Testis (tissue), 2 donors: ENCODE measurements at regions not wholly inside any gene's neighbourhood (a gene's known extent, or its start where the extent isn't known, plus 50 kb on each side); places are given as distances from the start of the nearest gene placed in this dataset.

Experiments
- CTCF ChIP-seq, 3 experiments: fragments of 450-650 bp in 2 of 3; fragments of 200-600 bp in 1 of 3; sonication (generic) in 1 of 3; IDR thresholded peaks; one replicate each; pipeline ENCODE4 v1.5.1; 2016 to 2019; ENCODE audit warnings: antibody characterized with exemption in 3 of 3, mild to moderate bottlenecking in 2 of 3, moderate library complexity in 1 of 3
- POLR2A ChIP-seq: fragments of 450-650 bp; IDR thresholded peaks from one replicate; pipeline ENCODE4 v1.6.1; 2017; ENCODE audit warnings: antibody characterized with exemption, mild to moderate bottlenecking, moderate library complexity

- TF ChIP-seq POLR2A (no peak), CTCF (IDR thresholded peaks at IDR 0.05) (no peak)
Observed at GRCh38 chr6:169101036-169101805, 152.4 kb downstream of the THBS2 start.
